ENCODE measurements at regions not wholly inside any gene's neighbourhood (a gene's known extent, or its start where the extent isn't known, plus 50 kb on each side); places are given as distances from the start of the nearest gene placed in this dataset.

DNA sequence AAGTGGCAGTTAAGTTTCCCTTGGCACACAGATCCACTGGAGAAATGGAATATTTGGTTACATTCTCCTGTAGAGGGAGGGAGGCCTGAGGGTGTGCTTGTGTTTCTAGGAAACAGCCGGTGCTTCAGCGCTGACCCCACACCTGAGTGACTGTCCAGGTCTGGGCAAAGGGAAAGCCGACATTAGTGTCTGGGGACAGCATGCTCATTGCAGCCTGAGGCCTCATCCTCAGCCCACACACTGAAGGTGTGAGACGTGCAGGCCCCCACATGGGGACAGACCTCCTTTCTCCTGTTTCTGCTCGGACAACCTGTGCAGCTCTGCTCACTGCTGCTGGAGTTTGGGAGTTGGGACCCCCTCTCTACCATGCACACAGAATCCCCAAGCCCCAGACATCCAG, 178.3 kb downstream of the ACKR3 start:
- DNase-seq = no peak

DNA sequence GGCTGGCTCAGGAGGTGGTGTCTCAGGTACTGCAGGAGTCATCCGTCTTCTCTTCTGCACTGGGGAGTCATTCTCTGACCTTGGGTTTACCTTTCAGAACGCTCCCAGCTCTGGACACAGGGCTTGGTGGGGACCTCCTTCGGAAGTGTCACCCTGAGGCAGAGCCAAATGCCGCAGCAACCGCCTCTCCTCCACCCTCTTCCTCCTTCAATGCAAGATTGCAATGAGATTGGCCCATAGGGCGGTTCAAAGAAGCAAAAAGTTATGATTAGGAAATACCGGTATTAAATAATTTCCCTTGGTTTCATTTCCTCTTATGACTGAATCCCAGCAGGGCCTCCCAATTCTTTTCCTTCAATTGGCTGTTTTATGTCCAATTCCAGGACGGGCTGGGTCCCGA, 178.8 kb downstream of the ACKR3 start:
- no peak for DNase-seq

GRCh38 chr2:236748801-236749200, 179.2 kb downstream of the ACKR3 start:
- no peak for DNase-seq

GRCh38 chr2:236749346-236749745, 179.7 kb downstream of the ACKR3 start:
- DNase-seq = peak; percentile 80

GRCh38 chr2:236752096-236752495, 182.5 kb downstream of the ACKR3 start:
- no peak for DNase-seq

DNA sequence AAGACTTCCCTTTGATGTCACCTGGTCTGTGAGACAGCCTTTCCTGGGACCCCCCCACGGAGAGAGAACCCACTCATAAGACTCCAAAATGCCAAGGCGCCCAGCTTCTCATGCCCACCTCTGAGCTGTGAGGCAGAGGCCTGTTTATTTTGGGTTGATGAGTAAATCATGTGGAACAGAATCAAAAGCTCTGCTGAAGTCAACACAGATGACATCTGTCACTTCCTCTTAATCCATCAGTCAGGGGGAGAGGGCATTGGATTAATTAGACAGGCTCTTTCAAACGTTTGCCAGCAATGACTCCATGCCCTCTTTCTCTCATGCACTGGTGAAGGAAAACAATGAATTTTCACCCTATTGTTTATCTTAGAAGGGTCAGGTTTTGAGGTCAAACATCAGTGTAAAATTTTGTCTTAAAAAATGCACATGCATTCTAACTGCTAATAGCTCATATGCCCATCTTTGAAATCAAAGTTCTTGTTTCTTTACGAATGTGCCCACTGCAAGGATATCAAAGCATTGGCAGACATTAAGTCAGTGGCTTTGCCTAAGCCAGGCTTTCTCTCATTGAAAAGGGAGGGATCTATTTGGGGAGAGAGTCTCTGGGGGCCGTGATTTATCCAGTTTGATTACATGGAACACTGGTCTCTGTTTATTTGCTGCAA, 184.1 kb downstream of the ACKR3 start:
- DNase-seq = no peak

GRCh38 chr2:236754271-236754944, 184.8 kb downstream of the ACKR3 start:
- DNase-seq = no peak

DNA sequence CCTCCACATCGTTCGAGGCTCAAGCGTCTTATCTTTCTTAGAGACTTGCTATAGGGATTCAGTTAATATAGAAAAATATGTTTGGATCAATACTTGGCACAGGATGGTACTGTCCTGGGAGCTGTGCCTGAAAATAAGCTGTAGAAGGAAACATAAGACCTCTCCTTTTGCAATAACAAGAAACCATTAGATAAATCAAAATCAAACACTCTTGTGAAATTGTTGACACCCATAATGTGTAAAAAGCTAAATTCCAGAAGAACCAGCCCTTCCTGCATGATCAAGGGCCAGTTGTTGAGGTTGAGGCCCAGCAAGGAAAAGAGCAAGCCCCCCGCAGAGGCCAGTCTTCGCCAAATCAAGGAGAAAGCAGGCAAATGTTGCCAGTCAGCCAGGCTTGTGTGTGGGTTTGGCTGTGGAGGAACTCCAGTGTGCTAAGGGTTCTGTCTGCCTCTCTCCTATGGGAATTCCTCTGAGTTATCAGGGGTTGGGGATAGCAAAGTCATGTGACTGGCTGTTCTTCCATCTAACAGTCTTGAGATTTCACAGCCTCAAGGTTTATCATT, 185.7 kb downstream of the ACKR3 start:
- DNase-seq = no peak

GRCh38 chr2:236758406-236758805, 188.8 kb downstream of the ACKR3 start:
- no peak for DNase-seq

DNA sequence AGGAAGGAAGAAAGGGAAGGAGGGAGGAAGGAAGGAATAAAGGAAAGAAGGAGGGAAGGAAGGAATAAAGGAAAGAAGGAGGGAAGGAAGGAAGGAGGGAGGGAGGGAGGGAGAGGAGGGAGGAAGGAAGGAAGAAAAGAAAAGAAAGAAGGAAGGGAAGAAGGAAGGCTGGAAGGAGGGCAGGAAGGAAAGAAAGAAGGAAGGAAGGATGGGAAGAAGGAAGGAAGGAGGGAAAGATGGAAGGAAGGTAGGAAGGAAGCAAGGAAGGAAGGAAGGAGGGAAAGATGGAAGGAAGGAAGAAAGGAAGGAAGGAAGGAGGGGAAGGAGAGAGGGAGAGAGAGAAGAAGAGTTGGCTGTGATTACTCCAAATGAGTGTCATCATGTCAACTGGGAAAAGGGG, 190.6 kb downstream of the ACKR3 start:
- no peak for DNase-seq

- DNase-seq = no peak
Observed at GRCh38 chr2:236761358-236761757, 191.7 kb downstream of the ACKR3 start.

DNA sequence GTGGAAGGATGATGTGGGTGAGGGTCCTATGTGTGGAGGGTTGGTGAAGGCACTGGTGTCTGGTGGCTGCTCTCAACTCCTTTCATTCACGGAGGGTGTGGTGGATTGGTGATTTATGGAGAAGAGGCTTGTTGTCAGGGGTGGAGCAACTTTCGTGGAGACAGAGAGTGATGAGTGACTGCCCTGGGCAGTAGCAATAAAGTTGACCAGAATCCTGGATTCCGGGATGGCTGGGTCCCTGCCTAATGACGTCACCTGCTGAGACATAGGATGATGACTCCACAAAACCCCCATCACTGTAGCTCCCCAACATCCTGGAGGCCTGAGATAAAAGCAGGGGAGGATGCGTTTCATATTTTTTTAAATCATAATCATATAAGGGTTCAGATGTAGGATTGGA, 193.0 kb downstream of the ACKR3 start:
- DNase-seq = no peak

DNA sequence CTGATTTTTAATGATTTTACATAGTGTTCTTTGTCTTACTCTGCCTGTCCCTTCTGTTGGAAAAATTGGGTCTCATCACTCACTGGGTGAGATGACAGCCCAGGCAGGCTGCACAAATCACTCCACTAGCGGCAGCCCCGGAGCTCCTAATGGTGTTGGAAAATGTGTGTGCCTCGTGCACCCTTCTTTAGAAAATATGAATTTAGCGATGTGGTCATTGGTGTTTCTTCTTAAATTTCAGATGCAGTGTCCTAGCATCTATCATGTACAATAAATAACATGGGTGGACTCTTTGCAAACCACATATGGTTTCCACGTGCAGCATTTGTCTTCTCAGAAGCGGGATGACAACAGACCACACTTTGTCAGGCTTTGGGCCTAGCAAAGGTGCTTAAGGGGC, 194.2 kb downstream of the ACKR3 start:
- DNase-seq = no peak

GRCh38 chr2:236764716-236765115, 195.1 kb downstream of the ACKR3 start:
- no peak for DNase-seq

- peak; percentile 88 for DNase-seq
Observed at GRCh38 chr2:236765478-236765877, 195.9 kb downstream of the ACKR3 start.

DNA sequence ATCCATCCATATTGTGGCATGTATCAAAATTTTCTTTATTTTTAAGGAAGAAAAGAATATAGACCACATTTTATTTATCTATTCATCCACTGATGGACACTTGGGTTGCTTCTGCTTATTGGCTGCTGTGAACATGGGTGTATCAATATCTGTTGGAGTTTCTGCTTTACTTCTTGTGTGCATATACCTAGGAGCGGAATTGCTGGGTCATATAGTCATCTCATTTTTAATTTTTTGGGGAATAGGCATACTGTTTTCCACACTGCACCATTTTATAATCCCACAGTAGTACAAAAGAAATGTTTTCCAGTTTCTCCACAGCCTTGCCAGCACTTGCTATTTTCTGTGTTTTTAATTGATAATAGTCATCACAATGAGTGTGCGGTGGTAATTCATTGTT, 197.2 kb downstream of the ACKR3 start:
- no peak for DNase-seq

DNA sequence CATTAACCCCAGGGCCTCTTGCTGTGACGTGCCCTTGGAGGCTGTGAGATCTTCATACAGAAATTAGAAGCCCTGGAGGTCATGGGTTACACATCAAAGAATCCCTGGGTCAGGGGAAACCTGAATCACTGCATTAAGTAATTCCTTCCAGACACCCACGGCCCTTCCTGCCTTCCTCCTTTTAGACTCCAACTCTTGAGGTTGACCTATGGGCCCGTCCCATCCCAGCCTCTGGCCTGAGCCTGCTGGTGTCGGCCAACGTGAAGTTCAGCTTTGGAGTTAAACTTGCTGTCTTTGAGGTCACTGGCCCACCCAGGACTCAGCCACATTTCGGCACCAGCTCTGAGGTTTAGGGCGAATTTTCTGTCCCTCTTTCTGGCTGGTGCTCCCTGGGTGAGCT, 198.3 kb downstream of the ACKR3 start:
- no peak for DNase-seq

DNA sequence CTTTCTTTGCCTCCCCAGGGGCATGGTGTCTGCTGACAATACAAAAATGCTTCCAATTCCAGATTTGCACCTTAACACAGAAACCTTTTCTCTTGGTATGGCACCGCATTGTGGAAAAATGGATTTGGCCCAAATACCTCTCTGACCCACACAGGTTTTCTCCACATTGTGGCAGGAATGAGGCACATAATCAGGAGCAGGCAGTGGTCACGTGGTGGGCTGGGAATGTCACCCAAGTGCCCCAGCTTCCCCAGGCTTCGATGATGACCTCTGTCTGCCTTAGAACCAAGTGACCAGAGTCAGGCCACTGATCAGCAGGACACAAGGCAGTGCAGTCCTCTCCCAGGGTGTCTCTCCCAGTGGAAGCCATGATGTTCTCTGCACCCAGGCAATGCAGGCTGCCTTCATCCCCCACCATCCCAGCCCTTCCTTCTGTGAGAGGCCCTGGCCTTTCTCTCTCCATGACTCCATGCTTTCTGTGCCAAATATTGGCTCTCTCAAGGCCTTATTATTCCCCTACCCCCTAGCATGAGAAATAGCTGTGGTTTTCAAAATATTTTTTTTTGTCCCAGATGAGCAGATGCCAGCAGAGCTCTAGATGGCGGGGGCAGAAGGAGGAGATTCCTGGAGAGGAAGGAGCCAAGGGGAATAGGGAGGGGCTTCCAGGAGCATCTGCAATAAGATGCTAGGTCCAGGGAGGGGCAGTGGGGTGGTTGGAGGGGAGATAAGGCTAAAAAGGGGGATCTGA, 198.9 kb downstream of the ACKR3 start:
- DNase-seq = no peak

DNA sequence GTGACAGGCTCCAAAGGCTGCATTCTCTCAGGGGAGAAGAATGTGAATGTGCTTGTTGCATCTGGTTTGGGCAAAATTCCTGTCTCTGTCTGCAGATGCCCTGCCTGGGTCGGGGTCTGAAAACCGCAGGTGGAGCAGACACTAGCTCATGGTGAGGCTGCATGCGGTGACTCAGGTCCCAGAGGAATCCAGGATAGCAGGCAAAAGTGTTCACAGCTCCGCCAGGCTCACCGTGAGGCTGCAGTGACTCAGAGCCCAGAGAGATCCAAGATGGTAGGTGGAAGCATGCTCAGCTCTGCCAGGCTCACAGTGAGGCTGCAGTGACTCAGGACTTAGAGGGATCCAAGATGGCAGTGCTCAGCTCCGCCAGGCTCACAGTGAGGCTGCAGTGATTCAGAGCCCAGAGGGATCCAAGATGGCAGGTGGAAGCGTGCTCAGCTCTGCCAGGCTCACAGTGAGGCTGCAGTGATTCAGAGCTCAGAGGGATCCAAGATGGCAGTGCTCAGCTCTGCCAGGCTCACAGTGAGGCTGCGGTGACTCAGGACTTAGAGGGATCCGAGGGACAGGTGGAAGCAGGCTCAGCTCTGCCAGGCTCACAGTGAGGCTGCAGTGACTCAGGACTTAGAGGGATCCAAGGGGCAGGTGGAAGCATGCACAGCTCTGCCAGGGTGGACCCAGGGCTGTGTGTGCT, 200.5 kb downstream of the ACKR3 start:
- peak; percentile 100 for DNase-seq

- DNase-seq = no peak
Observed at GRCh38 chr2:236772220-236772837, 202.7 kb downstream of the ACKR3 start.

DNA sequence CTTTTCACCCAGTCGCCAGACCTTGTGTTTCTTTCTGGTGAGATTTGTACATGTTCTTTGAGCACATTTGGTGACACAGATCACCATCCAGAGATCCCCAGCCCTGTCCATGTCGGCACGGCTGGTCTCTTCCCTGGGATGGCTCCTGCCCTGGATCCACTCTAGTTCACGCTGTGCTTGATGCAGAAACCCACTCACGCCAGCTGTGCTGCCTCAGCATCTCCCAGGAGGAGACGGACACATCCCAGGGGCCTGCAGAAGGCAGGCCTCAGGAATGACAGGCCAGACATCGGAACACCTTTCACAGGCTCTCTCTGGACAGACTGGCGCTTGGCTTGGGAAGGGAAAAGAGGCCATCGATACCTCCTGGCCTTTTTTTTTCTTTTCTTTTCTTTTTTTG, 203.6 kb downstream of the ACKR3 start:
- peak; percentile 73 for DNase-seq

DNA sequence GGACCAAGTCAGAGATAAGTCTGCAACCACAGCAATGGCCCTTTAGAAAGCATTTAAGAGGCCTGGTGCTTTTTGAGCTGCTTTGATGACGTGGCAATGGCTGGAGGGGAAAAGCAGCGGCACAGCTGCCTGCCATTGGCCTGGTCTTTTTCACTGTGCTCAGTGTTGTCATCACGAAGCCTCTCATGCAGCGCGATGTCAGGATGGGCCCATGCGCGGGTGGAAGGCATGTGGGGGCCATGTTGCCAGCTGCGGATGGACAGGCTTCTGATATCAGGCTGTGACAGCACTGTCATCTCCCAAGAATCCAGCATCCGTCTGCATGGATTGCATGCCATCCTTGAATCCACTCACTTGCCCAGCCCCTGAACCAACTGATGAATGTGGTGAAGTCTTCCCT, 204.5 kb downstream of the ACKR3 start:
- peak; percentile 96 for DNase-seq

DNA sequence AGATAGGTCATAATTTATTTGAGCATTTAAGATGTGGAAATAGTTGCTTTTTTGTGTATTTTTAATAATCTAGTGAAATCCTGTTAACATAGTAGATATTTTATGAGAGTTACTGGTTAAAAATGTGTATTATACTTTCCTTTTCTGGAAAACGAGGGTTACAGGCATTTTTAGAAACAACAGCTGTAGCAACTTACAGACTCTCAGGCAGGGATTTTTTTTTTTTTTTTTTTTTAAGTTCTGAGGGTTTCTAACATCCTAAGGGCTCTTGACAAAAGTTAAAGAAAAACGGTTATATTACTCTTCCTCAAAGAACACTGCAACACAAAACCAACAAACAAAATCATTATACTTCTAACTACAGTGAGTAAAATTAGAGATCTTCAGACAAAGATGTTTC, 205.9 kb downstream of the ACKR3 start:
- DNase-seq = no peak
